ENCODE measurements at regions not wholly inside any gene's neighbourhood (a gene's known extent, or its start where the extent isn't known, plus 50 kb on each side); places are given as distances from the start of the nearest gene placed in this dataset.

DNA sequence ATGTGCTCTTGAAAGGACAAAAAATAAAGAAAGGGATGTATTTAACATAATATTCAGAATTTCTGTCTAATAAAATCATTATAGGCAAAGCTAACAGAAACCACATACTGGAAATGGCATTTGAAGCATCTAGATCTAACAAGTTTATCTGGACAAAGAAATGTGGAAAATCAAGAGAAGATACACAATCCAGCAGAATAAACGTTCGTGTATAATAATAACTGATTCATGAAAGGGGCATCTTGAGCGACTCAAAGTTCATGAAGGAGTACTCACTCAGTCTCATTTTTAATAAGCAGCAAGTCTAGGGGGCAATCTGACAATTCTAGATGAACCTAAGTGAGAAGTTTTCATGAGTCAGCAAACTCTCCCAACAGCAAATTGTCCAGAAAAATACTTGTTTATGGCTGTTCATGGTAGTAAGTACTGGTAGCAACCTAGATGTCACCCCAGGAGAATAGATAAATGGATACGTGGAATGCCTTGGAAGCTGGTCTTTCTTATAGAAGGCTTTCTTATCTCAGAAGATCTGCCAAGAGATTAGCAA, 541.8 kb downstream of the INHBA start:
- TF ChIP-seq, protein P1, sequence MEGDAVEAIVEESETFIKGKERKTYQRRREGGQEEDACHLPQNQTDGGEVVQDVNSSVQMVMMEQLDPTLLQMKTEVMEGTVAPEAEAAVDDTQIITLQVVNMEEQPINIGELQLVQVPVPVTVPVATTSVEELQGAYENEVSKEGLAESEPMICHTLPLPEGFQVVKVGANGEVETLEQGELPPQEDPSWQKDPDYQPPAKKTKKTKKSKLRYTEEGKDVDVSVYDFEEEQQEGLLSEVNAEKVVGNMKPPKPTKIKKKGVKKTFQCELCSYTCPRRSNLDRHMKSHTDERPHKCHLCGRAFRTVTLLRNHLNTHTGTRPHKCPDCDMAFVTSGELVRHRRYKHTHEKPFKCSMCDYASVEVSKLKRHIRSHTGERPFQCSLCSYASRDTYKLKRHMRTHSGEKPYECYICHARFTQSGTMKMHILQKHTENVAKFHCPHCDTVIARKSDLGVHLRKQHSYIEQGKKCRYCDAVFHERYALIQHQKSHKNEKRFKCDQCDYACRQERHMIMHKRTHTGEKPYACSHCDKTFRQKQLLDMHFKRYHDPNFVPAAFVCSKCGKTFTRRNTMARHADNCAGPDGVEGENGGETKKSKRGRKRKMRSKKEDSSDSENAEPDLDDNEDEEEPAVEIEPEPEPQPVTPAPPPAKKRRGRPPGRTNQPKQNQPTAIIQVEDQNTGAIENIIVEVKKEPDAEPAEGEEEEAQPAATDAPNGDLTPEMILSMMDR (IDR thresholded peaks at IDR 0.05; ENCODE audit: poor library complexity): no peak
- TF ChIP-seq EZH2phosphoT487 (IDR thresholded peaks at IDR 0.05; ENCODE audit: low read depth, severe bottlenecking, unreplicated experiment): no peak
